GM21526 (cell line): ENCODE measurements at regions not wholly inside any gene's neighbourhood (a gene's known extent, or its start where the extent isn't known, plus 50 kb on each side); places are given as distances from the start of the nearest gene placed in this dataset.

Experiments
- ATAC-seq: cut with Tn5 transposase; IDR thresholded peaks from one replicate; pipeline ENCODE4 v1.9.1; 2021; ENCODE audit warnings: moderate library complexity; ENCODE audit not compliant: unreplicated experiment, low FRiP score

DNA sequence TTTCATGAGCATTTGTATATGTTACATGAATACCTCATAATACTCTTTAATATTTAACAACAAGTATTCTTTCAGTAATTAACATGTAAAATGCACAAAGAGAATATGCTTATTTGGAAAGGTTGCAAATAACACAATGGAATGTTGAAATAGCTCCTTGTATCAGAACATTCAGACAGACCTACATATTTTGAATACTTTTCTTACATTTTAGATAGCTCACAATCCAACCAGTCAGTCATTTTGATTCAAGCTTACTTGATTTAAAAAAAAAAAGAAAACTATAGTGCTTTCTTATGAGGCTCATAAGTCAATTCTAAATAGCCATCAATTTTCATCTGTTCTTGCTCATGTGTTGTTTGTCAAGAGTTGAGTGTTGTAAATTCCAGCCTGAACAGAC, 518.8 kb downstream of the ADGRL2 start:
- no peak for ATAC-seq

DNA sequence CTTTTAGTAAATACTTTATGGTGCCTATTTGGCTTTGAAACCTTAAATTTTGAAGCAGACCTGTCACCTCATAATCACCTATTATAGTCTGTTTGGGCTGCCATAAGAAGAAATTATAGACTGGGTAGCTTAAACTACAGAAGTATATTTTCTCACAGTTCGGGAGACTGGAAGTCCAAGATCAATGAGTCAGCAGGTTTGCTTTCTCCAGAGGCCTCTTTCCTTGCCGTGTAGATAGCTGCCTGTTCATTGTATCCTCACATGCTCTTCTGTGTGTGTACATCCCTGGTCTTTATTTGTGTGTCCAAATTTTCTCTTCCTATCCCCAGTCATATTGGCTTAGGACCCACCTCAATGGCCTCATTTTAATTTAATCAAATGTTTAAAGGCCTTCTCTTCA, 518.2 kb downstream of the ADGRL2 start:
- no peak for ATAC-seq

DNA sequence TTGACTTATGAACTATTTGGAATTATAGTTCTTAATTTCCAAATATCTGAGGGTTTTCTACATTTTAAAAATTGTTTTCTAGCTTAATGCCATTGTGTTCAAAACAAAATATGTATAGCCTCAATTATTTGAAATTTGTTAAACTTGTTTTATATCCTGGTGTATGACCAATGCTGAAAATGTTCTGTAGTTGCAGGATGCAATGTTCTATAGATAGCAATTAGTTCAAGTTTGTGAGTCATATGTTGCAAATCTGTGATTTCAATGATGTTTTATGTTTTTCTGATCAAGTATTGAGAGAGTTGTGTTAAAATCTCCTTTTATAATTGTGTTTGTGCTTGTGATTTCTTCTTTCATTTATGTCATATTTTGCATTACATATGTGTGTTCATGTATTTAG, 517.5 kb downstream of the ADGRL2 start:
- ATAC-seq: no peak

DNA sequence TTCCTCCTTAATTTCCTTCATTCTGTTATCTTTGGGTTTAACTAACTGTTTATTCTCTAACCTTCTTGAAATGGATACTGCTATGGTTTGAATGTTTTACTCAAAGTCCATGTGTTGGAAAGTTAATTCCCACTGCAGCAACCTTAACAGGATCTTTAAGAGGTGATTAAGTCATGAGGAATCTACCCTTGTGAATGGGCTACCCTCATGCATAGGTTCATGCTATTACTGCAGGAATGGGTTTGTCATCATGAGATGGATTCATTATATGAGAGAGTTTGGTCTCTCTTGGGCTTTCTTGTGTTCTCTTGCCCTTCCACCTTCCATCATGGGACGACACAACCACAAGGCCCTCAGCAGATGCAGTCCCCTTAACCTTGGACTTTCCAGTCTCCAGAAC, 516.9 kb downstream of the ADGRL2 start:
- no peak for ATAC-seq

DNA sequence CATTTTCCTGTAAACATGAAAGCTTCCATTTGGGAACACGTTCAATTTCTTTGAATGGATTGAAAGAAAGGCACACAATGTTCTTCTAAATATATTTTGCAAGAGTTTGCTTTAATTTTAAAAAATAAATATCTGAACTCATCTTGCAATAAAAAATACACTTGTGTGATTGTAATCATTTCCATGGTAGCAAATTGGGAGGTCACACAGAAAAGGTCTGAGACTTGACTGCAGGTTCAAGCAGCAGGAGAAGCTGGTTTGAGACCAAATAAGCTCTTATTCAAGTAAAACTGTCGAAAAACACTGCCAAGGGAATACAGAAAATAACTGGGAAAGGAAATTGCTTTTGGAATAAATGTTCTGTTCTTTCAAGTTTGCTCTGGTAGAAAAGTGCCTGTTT, 498.9 kb downstream of the ADGRL2 start:
- ATAC-seq: no peak

DNA sequence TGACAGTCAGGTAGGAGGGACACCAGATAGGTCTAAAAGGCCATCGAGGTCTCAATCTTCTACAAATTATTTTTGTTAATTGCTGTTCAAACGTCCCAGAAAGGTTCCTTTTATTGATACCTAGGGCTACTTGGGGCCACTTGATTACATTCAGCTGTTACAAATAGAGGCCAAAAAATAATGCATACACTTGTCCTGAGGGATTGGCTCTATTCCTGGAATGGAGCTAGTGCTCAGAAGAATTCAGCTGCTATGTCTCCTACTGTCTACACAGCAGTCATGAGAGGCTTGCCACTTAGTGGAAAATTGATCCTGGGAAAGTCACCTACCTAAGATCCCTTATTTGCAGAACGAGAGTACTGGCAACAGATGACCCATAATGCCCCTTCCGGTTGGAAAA, 498.3 kb downstream of the ADGRL2 start:
- ATAC-seq: no peak

DNA sequence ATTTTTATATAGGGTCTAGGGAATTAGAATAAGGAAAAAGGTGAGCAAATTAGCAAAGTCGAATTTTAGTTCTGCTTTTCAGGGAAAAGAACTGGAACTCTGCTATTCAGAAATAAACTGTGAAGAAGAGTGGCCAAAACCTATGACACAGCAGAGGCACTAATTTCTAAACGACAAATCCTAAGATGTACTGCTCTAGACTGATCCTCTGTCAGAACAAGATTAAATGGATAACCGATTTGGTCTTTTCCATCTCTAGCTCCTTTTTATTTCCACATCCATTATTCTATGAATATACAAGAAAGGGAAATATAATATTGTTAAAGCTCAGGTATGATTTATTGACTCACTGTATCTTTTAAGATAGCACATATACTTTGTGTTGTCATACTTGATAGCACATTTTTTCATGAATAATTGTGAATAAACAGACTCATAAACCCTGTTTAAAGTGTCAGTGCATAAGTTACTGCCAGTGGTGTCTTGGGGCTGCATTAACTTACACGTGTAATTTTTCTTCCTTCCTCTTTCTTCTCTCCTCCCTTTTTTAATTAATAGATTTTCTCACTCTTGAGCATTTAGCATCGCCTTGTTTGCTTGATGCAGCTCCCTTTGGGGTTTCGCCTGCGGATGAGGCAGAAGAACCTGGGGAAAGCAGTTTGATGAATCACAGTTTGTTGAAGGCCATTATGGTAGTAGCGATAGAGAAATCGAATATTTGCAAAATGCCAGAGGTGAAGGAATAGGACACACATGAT, 496.6 kb downstream of the ADGRL2 start:
- no peak for ATAC-seq

DNA sequence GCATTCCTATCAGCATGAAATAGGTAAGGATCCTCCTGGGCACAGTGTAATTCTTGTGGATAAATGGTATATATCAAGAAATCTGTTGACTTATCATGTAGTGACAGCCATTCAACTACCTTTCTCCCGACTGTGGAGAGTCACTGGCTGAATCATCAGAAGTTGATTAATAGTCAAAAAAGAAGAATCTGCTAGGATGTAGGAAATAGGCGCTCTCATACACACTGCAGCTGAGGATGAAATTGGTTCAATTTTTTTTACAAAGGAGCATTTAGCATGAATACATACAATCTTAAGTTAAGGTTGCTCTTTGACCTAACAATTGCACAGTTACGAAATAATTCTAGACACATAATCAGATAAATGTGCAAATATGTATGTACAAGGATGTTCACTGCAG, 486.8 kb downstream of the ADGRL2 start:
- no peak for ATAC-seq

DNA sequence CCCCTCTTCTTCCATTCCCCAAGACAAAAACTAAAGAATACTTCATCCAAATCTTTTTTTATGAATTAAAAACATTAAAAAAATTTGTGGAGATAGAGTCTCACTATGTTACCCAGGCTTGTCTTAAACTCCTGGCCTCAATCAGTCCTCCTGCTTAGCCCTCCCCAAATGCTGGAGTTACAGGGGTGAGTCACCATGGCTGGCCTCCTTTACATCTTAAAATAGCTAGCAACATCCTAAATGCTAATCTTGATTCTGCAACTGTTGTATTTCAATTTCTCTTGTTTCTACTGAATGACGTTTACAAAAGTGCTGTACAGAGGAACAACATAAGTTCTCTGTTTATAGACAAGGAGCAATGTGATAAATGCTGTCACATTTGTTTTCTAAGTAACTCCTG, 483.5 kb downstream of the ADGRL2 start:
- ATAC-seq: no peak

DNA sequence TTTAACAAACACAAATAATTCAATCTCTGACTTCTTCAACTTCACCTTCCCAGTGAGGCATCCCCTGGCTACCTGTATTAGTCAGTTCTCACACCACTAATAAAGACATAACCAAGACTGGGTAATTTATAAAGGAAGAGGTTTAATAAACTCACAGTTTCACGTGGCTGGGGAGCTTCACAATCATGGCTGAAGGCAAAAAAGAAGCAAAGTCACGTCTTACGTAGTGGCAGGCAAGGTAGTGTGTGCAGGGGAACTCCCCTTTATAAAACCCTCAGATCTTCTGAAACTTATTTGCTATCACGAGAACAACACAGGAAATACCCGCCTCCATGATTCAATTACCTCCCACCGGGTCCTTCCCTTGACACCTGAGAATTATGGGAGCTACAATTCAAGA, 478.5 kb downstream of the ADGRL2 start:
- no peak for ATAC-seq

DNA sequence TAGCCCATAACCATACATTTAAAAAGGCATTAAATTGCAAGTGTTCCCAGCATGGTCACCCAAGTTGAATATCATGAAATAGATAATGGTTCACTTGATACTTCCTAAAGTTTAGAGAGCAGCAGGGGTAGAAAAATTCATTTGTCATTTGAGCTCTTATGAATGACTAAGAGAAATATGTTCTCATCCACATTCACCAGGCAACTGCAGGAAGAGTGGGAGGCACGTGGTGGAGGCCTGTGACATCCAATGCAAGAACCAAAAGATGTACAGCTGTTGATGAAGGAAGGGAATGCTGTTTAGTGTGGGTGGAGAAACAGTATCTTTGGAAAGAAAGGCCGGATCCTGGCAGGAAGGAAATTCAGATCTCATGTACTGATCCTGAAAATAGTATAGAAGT, 473.1 kb downstream of the ADGRL2 start:
- ATAC-seq: no peak

DNA sequence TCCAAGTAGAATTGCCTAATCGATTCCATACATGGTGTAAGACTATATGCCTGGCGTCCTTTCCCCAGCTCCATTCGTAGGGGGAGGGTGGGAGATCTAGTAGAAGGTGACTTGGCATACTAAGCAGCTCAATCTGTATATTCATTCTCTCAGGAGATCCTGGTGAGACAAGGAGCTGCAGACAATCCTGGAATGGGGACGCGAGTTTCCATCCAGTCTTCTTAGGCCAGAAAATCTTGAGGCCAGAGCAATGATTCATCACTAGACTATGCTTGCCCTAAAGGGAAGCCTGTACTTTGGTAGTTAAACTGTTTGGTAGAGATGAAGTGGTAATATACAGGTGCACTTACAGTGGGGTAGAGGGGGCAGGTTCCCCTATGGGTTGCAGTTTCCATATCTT, 468.7 kb downstream of the ADGRL2 start:
- ATAC-seq: no peak

DNA sequence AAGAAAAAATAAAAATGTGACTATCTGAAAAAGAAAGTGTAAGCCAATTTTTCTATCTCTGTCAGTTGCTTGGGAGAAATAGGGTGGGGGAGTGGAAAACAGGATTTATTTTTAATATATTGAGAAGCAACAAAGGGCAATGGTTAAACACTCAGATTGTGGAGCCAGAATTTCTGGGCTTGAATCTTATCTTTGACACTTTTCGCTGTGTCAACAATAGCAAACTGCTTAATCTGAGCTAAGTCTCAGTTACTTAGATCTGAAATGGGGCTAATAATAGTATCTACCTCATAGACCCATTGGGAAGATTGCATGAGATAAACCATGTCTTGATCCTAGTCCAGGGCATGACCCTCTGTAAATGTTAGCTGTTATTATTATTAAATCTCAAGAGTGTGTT, 468.1 kb downstream of the ADGRL2 start:
- no peak for ATAC-seq

DNA sequence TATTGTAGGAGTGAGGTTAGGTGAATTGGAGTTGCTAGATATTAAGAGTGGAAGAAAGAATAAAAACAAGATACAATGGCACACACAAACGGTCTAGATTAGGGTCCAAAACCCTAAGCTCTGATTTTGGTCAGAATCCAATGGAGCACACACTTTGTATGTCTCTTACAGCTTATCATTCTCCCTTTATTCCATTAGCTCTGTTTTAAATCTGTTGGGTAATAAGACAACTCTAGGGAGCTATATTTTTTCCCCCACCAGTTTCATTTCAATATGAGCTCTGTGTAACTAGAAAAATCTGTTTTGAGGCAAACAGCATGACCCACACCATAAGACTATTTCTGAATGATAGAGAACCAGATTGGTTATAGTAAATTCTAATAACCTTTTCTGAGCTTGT, 465.6 kb downstream of the ADGRL2 start:
- no peak for ATAC-seq

DNA sequence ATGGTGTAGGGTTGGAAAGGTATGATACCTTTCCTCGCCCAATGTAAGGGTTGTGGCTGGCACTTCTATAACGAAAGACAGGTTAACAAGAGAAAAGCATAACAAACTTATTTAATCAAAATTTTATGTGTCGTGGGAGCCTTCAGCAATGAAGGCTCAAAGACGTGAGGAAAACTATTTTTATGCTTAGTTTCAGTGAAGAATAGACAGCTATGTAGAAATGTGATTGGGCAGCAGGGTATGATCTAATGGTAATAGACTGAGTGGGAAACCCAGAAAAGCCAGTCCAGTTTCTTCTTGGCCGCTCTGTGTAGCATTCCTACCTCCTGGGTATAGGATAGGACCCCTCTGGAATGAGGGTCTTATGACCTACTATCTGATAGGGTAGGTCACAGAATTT, 464.7 kb downstream of the ADGRL2 start:
- no peak for ATAC-seq

DNA sequence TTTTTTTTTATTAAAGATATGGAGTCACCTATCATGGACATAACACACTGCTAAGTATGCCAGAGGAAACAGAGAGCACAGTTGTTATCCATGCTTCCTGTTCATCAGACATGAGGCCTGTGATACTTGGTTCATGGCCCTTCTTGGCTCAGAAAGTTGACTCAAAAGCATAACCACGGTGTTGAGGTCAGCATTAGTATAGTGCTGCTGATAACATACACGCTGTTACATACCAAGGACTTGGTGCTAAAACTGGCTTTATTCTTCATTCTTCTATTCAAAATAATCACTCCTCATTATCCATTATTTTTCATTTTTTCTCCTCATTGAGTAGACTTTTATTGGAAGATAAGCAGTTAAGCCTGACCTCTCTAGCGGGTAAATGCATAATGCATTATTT, 464.1 kb downstream of the ADGRL2 start:
- ATAC-seq: no peak

DNA sequence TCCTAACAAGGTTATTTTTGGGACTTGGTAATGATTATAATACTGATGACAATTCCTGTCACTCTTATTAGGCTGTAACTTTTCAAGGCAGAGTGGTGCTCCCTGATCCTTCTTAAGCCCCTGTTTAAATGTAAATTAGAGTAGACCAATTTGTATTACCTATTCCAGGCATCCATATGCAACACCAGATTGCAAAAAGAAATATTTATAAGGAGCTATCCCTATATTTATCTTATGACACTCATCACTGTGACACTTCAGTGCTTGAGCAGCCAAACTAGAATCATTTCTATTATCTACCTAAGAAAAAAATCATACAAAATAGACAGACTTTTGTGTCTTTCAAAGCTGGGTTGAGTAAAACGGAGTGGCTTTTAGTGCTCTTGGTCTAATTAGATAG, 462.7 kb downstream of the ADGRL2 start:
- ATAC-seq: no peak

DNA sequence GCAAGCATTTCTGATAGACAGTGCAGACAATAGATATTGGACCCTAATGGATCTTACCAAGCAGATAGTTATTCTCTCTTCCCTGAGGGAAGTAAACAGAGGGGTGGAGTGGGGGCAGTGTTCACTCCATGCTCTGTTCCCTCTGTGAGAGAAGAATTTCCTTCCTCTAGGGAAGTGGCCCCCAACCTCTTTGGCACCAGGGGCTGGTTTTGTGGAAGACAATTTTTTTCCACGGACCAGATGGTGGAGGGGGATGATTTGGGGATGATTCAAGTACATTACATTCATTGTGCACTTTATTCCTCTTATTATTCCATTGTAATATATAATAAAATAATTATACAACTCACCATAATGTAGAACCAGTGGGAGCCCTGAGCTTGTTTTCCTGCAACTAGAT, 459.9 kb downstream of the ADGRL2 start:
- no peak for ATAC-seq

DNA sequence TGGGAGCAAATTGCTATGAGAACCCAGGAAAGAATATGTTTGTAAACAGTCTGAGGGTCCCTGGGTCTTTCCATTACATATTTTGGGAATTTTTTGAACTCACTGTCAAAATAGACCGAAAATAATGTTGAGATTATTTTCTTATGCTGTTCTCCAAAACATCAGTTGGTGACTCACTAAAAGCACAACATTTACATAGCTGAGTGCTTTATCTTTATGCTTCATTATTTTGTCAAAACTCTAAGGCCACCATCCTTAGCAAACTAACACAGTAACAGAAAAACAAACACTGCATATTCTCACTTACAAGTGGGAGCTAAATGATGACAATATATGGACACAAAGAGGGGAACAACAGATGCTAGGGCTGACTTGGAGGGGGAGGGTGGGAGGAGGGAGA, 459.3 kb downstream of the ADGRL2 start:
- ATAC-seq: no peak

DNA sequence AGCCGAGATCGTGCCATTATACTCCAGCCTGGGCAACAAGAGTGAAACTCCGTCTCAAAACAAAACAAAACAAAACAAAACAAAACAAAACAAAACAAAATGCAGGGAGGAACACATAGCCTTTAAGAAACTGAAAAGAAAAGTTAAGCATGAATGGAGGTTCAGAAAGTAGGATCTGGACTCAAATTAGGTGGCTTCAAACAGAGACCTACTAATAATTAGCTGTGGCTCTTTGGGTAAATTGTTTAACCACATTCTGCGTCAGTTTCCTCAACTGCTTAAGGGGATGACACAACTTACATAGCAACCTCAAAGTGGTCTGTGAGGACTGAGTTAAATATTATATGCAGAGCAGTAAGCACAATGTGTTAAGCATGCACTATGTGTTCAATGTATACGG, 458.2 kb downstream of the ADGRL2 start:
- no peak for ATAC-seq

DNA sequence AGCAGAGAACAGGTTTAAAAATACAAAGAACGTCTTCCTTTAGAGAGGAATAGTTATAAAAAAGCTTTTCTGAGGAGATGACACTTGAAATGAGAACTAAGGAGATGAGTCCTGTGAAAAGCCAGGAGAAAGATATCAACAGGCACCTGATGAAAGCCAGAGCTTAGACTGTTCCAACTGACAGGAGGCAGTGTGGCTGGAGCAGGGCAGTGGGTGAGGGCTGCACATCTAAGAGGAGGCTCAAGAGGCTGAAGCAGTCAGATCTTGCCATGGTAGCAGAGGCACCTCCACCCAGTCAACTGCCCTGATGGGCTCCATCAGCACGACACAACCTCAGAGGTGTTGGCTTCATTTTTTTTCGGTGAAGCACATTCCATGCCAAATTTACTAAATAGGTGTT, 445.3 kb downstream of the ADGRL2 start:
- ATAC-seq: no peak

DNA sequence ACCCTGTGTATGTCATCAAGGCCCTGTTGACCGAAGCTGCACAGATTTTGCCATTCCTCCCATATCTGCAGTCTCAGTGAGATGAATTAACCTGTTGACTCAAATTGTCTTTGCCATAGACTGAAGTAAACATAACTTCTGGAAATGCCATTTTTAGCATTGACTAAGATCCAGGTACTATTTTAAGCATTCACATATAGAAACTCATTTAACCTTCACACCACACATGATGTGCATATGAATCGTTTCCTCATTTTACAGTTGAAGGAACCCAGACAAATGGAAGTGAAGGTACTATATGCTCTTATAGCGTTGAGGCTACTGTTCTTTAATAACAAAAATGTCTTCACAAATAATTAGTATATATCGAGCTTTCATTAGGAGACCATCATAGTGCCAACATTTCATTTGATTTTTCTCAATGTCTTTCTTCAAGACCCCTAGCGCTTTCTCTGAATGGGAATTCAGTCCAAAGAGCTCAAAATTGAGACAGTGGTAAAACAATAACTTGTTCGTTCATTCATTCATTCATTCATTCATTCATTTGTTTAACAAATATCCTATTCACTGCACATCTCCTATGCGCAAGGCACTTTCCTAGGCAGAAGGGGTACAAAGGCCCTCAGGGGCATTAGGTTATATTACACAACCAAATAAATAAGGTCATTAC, 444.7 kb downstream of the ADGRL2 start:
- no peak for ATAC-seq

DNA sequence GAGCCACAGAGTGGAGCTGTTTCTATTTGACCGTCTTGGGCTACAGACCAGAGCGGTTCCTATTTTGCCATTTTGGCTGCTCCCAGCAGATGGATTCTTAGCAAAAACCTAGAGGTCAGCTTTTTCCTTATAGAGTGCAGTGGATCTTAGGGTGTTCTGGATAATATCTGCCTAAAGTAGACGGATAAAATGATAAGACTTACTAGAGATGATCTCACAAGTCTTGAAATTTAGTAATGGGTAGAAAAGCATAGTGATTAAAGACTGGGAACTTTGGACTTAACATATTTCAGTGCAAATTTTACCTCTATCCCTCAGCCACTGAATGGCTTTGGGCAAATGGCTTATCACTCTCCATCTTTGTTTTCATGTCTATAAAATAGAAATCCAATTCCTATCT, 439.8 kb downstream of the ADGRL2 start:
- no peak for ATAC-seq
